Ascending aorta (tissue), 2 donors: ENCODE measurements at regions not wholly inside any gene's neighbourhood (a gene's known extent, or its start where the extent isn't known, plus 50 kb on each side); places are given as distances from the start of the nearest gene placed in this dataset.

Experiments
- DNase-seq, 2 donors: peaks; one replicate each; pipeline ENCODE4 v3.0.0-alpha.2; 2019; ENCODE audit warnings: low spot score in 2 of 2
- H3K27ac ChIP-seq, 2 donors: fragments of 200-600 bp; sonication (generic); one replicate each; pipeline ENCODE4 v1.5.1; 2016 to 2017; ENCODE audit warnings: mild to moderate bottlenecking in 1 of 2
- H3K27me3 ChIP-seq: fragments of 200-600 bp; sonication (generic); one replicate; pipeline ENCODE4 v1.5.1; 2017
- H3K36me3 ChIP-seq, 2 donors: fragments of 200-600 bp; sonication (generic); one replicate each; pipeline ENCODE4 v1.5.1; 2016
- H3K4me1 ChIP-seq, 2 donors: fragments of 200-600 bp; sonication (generic); one replicate each; pipeline ENCODE4 v1.5.1; 2016 to 2017; ENCODE audit warnings: mild to moderate bottlenecking in 1 of 2
- H3K4me3 ChIP-seq, 2 donors: fragments of 200-600 bp; sonication (generic); one replicate each; pipeline ENCODE4 v1.5.1; 2016 to 2017; ENCODE audit warnings: mild to moderate bottlenecking in 1 of 2
- H3K9me3 ChIP-seq, 2 donors: fragments of 200-600 bp; sonication (generic); one replicate each; pipeline ENCODE4 v1.5.1; 2016
- intact Hi-C: fragments of 100-400 bp; cut with DNase I; formaldehyde crosslinking; loops from one replicate; pipeline ENCODE4 v1.15.1; 2023
- TF ChIP-seq, protein P1 (sequence below), 3 experiments: fragments of 200-600 bp in 2 of 3; fragments of 450-650 bp in 1 of 3; sonication (generic) in 2 of 3; IDR thresholded peaks; one replicate each; pipeline ENCODE4 v1.5.1; 2016 to 2019; ENCODE audit warnings: antibody characterized with exemption in 3 of 3, mild to moderate bottlenecking in 1 of 3, moderate library complexity in 1 of 3

GRCh38 chr2:22734373-22735045, 650.5 kb upstream of the KLHL29 start:
- intact Hi-C loops: no loop called here

GRCh38 chr2:22737144-22737543, 647.8 kb upstream of the KLHL29 start:
- intact Hi-C loops: no loop called here
- Histone ChIP-seq H3K36me3 (no peaks in the 10 kb centered on the region), H3K27ac (no peak overlapping the region), H3K4me1 (no peaks in the 10 kb centered on the region), H3K27me3 (no peaks in the 10 kb centered on the region), H3K4me3 (no peak overlapping the region), H3K9me3 (peaks cover 0 to 3% of the 10 kb centered on the region in 2 donors)
- no peak for DNase-seq
- TF ChIP-seq, protein P1, sequence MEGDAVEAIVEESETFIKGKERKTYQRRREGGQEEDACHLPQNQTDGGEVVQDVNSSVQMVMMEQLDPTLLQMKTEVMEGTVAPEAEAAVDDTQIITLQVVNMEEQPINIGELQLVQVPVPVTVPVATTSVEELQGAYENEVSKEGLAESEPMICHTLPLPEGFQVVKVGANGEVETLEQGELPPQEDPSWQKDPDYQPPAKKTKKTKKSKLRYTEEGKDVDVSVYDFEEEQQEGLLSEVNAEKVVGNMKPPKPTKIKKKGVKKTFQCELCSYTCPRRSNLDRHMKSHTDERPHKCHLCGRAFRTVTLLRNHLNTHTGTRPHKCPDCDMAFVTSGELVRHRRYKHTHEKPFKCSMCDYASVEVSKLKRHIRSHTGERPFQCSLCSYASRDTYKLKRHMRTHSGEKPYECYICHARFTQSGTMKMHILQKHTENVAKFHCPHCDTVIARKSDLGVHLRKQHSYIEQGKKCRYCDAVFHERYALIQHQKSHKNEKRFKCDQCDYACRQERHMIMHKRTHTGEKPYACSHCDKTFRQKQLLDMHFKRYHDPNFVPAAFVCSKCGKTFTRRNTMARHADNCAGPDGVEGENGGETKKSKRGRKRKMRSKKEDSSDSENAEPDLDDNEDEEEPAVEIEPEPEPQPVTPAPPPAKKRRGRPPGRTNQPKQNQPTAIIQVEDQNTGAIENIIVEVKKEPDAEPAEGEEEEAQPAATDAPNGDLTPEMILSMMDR (IDR thresholded peaks at IDR 0.05): peak in 1 of 3 experiments; percentile 17

More at GRCh38 chr2:22734373-22735045, 650.5 kb upstream of the KLHL29 start:
- H3K4me1 ChIP-seq: no peaks in the 10 kb centered on the region
- DNase-seq: no peak
- TF ChIP-seq, protein P1 (IDR thresholded peaks at IDR 0.05): no peak
- H3K4me3 ChIP-seq: no peak overlapping the region
- H3K9me3 ChIP-seq: peaks cover 0 to 4% of the 10 kb centered on the region in 2 donors
- no peaks in the 10 kb centered on the region for H3K27me3 ChIP-seq
- H3K27ac ChIP-seq: no peak overlapping the region
- H3K36me3 ChIP-seq: no peaks in the 10 kb centered on the region

- Histone ChIP-seq H3K4me1 (no peaks in the 10 kb centered on the region), H3K27ac (no peak overlapping the region), H3K36me3 (no peaks in the 10 kb centered on the region), H3K9me3 (no peaks in the 10 kb centered on the region), H3K27me3 (no peaks in the 10 kb centered on the region), H3K4me3 (no peak overlapping the region)
- intact Hi-C loops: no loop called here
- TF ChIP-seq, protein P1 (IDR thresholded peaks at IDR 0.05): no peak
- no peak for DNase-seq
Observed at GRCh38 chr2:22741216-22741615, 643.8 kb upstream of the KLHL29 start.

DNA sequence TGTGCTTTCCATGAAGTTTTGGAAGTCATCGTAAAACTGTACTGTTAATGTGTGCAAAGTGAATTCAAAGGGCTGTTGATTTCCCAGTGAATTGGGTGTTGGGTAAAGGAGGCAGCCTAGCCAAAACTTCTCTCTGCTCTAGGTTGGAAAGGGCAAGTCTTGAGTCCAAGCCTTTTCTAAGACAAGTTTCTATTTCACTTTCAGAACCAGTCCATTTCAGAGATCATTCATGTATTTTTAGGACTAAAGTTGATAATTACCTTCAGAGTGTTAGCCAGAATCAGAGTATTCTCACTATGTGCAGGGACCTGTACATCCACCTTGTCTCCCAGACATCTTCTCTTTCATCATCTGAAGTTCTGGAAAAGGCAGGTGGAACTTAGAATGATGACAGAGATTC, 636.1 kb upstream of the KLHL29 start:
- Histone ChIP-seq H3K27ac (no peak overlapping the region), H3K27me3 (no peaks in the 10 kb centered on the region), H3K9me3 (no peaks in the 10 kb centered on the region), H3K4me1 (no peaks in the 10 kb centered on the region), H3K36me3 (no peaks in the 10 kb centered on the region), H3K4me3 (no peak overlapping the region)
- TF ChIP-seq, protein P1 (IDR thresholded peaks at IDR 0.05): no peak
- intact Hi-C loops: no loop called here
- DNase-seq: no peak

- DNase-seq: no peak
- H3K4me1 ChIP-seq: no peaks in the 10 kb centered on the region
- H3K4me3 ChIP-seq: no peak overlapping the region
- no peak overlapping the region for H3K27ac ChIP-seq
- no peaks in the 10 kb centered on the region for H3K36me3 ChIP-seq
- TF ChIP-seq, protein P1 (IDR thresholded peaks at IDR 0.05): no peak
- H3K27me3 ChIP-seq: no peaks in the 10 kb centered on the region
- no peaks in the 10 kb centered on the region for H3K9me3 ChIP-seq
- intact Hi-C loops: no loop called here
Observed at GRCh38 chr2:22753476-22753875, 631.5 kb upstream of the KLHL29 start.
